ENCODE measurements at regions not wholly inside any gene's neighbourhood (a gene's known extent, or its start where the extent isn't known, plus 50 kb on each side); places are given as distances from the start of the nearest gene placed in this dataset.

GRCh38 chr6:14380901-14381828, 263.6 kb downstream of the CD83 start:
- 70 to 81% methylated on average over 11 of the region's 11 CpGs for WGBS, 2 donors
- no peaks in the 10 kb centered on the region for H3K9me3 ChIP-seq
- no peaks in the 10 kb centered on the region for H3K36me3 ChIP-seq (ENCODE audit: low read depth, missing control alignments)
- H3K27me3 ChIP-seq: no peaks in the 10 kb centered on the region
- no peak for DNase-seq
- TF ChIP-seq CTCF (IDR thresholded peaks at IDR 0.05) (no peak), POLR2A (IDR thresholded peaks at IDR 0.05) (no peak)
- H3K27ac ChIP-seq: no peak overlapping the region
- H3K4me1 ChIP-seq: no peaks in the 10 kb centered on the region
- intact Hi-C loops (cut with DNase I; ENCODE audit: low total_unique reads): no loop called here
- H3K4me3 ChIP-seq: no peak overlapping the region

GRCh38 chr6:14381829-14382677, 264.5 kb downstream of the CD83 start:
- Histone ChIP-seq H3K9me3 (no peaks in the 10 kb centered on the region), H3K27ac (no peak overlapping the region), H3K4me1 (no peaks in the 10 kb centered on the region), H3K27me3 (no peaks in the 10 kb centered on the region), H3K4me3 (no peak overlapping the region), H3K36me3 (ENCODE audit: low read depth, missing control alignments) (no peaks in the 10 kb centered on the region)
- intact Hi-C loops (cut with DNase I; ENCODE audit: low total_unique reads): no loop called here
- no peak for TF ChIP-seq CTCF (IDR thresholded peaks at IDR 0.05)
- TF ChIP-seq POLR2A (IDR thresholded peaks at IDR 0.05): no peak
- 92% methylated on average over 10 of the region's 10 CpGs for WGBS, 2 donors
- no peak for DNase-seq

GRCh38 chr6:14382678-14383236, 265.2 kb downstream of the CD83 start:
- Histone ChIP-seq H3K36me3 (ENCODE audit: low read depth, missing control alignments) (no peaks in the 10 kb centered on the region), H3K27ac (no peak overlapping the region), H3K9me3 (no peaks in the 10 kb centered on the region), H3K4me3 (no peak overlapping the region), H3K27me3 (no peaks in the 10 kb centered on the region), H3K4me1 (no peaks in the 10 kb centered on the region)
- intact Hi-C loops (cut with DNase I; ENCODE audit: low total_unique reads): no loop called here
- no peak for TF ChIP-seq CTCF (IDR thresholded peaks at IDR 0.05)
- no peak for TF ChIP-seq POLR2A (IDR thresholded peaks at IDR 0.05)
- no peak for DNase-seq
- 74 to 81% methylated on average over 3 of the region's 3 CpGs for WGBS, 2 donors

GRCh38 chr6:14383393-14384174, 266.0 kb downstream of the CD83 start:
- no peak overlapping the region for H3K27ac ChIP-seq
- intact Hi-C loops (cut with DNase I; ENCODE audit: low total_unique reads): no loop called here
- H3K9me3 ChIP-seq: no peaks in the 10 kb centered on the region
- no peaks in the 10 kb centered on the region for H3K27me3 ChIP-seq
- 85 to 96% methylated on average over 5 of the region's 5 CpGs for WGBS, 2 donors
- TF ChIP-seq CTCF (IDR thresholded peaks at IDR 0.05): no peak
- no peak for TF ChIP-seq POLR2A (IDR thresholded peaks at IDR 0.05)
- no peak overlapping the region for H3K4me3 ChIP-seq
- no peak for DNase-seq
- no peaks in the 10 kb centered on the region for H3K36me3 ChIP-seq (ENCODE audit: low read depth, missing control alignments)
- H3K4me1 ChIP-seq: no peaks in the 10 kb centered on the region
